Sigmoid colon (tissue), 6 donors: ENCODE measurements at regions not wholly inside any gene's neighbourhood (a gene's known extent, or its start where the extent isn't known, plus 50 kb on each side); places are given as distances from the start of the nearest gene placed in this dataset.

Experiments
- DNase-seq: peaks from one replicate; pipeline ENCODE4 v3.0.0-alpha.2; 2019
- H3K27ac ChIP-seq, 4 donors: fragments of 200-600 bp; sonication (generic); one replicate each; pipeline ENCODE4 v1.5.1; 2016 to 2019; ENCODE audit warnings: mild to moderate bottlenecking in 1 of 4
- H3K27me3 ChIP-seq, 3 donors: fragments of 200-600 bp; sonication (generic); one replicate each; pipeline ENCODE4 v1.5.1; 2019; ENCODE audit warnings: mild to moderate bottlenecking in 1 of 3
- H3K36me3 ChIP-seq, 4 donors: fragments of 200-600 bp; sonication (generic); one replicate each; pipeline ENCODE4 v1.5.1; 2016 to 2019
- H3K4me1 ChIP-seq, 4 donors: fragments of 200-600 bp; sonication (generic); one replicate each; pipeline ENCODE4 v1.5.1; 2017 to 2019
- H3K4me3 ChIP-seq, 4 donors: fragments of 200-600 bp; sonication (generic); one replicate each; pipeline ENCODE4 v1.5.1; 2017 to 2019; ENCODE audit warnings: mild to moderate bottlenecking in 2 of 4, moderate library complexity in 1 of 4
- H3K9me3 ChIP-seq, 4 donors: fragments of 200-600 bp in 3 of 4; sonication (generic) in 3 of 4; one replicate each; pipeline versions ENCODE4 v1.5.1 to v1.6.1; 2013 to 2019
- CTCF ChIP-seq, 4 experiments: fragments of 450-650 bp in 3 of 4; fragments of 200-600 bp in 1 of 4; IDR thresholded peaks; one replicate each; pipeline ENCODE4 v1.5.1; 2016 to 2019; ENCODE audit warnings: antibody characterized with exemption in 4 of 4, mild to moderate bottlenecking in 3 of 4, moderate library complexity in 2 of 4
- EP300 ChIP-seq, 4 donors: sonication (generic); formaldehyde crosslinking; IDR thresholded peaks; one replicate each; pipeline ENCODE4 v1.6.1; 2017; ENCODE audit warnings: antibody characterized with exemption in 4 of 4
- POLR2A ChIP-seq, 2 donors: fragments of 450-650 bp; IDR thresholded peaks; one replicate each; pipeline ENCODE4 v1.6.1; 2016; ENCODE audit warnings: antibody characterized with exemption in 2 of 2, mild to moderate bottlenecking in 2 of 2, moderate library complexity in 2 of 2
- POLR2AphosphoS5 ChIP-seq, 4 donors: sonication (generic); formaldehyde crosslinking; IDR thresholded peaks; one replicate each; pipeline ENCODE4 v1.6.1; 2017; ENCODE audit warnings: antibody characterized with exemption in 4 of 4
- WGBS, 2 donors: extraction: QIAGEN DNeasy Blood & Tissue Kit; methylation state at CpG; one replicate each; pipeline ENCODE4 v1.1.7; 2013; 5-methylcytosine and 5-hydroxymethylcytosine counted together
- intact Hi-C: fragments of 100-400 bp; cut with DNase I; formaldehyde crosslinking; loops from one replicate; pipeline ENCODE4 v1.15.1; 2023
- donor health status: healthy with polysubstance abuse.
- donor health status: healthy.

- 86 to 89% methylated on average over 9 of the region's 9 CpGs for WGBS, 2 donors
- no peak overlapping the region for H3K4me3 ChIP-seq
- H3K9me3 ChIP-seq, result no peaks in the 10 kb centered on the region
- no peak overlapping the region for H3K27ac ChIP-seq
- H3K4me1 ChIP-seq, result no peaks in the 10 kb centered on the region
- peaks cover 0 to 7% (median 0%) of the 10 kb centered on the region in 3 donors for H3K27me3 ChIP-seq
- H3K36me3 ChIP-seq, result no peaks in the 10 kb centered on the region
- intact Hi-C loops, result no loop called here
- no peak for DNase-seq
- TF ChIP-seq POLR2A (IDR thresholded peaks at IDR 0.05) (no peak), EP300 (IDR thresholded peaks at IDR 0.05) (no peak), CTCF (IDR thresholded peaks at IDR 0.05) (no peak), POLR2AphosphoS5 (IDR thresholded peaks at IDR 0.05) (no peak)
These were observed 287.3 kb downstream of the IRX2 start for GRCh38 chr5:2464141-2464540.

- Histone ChIP-seq H3K27me3 (peaks cover 0 to 6% (median 0%) of the 10 kb centered on the region in 3 donors), H3K4me3 (no peak overlapping the region), H3K9me3 (no peaks in the 10 kb centered on the region), H3K4me1 (no peaks in the 10 kb centered on the region), H3K27ac (no peak overlapping the region), H3K36me3 (no peaks in the 10 kb centered on the region)
- 69 to 72% methylated on average over 23 of the region's 23 CpGs for WGBS, 2 donors
- DNase-seq, result no peak
- intact Hi-C loops, result no loop called here
- no peak for TF ChIP-seq POLR2A (IDR thresholded peaks at IDR 0.05)
- TF ChIP-seq EP300 (IDR thresholded peaks at IDR 0.05), result no peak
- no peak for TF ChIP-seq CTCF (IDR thresholded peaks at IDR 0.05)
- TF ChIP-seq POLR2AphosphoS5 (IDR thresholded peaks at IDR 0.05), result no peak
These were observed 289.5 kb downstream of the IRX2 start for GRCh38 chr5:2461701-2462691.

DNA sequence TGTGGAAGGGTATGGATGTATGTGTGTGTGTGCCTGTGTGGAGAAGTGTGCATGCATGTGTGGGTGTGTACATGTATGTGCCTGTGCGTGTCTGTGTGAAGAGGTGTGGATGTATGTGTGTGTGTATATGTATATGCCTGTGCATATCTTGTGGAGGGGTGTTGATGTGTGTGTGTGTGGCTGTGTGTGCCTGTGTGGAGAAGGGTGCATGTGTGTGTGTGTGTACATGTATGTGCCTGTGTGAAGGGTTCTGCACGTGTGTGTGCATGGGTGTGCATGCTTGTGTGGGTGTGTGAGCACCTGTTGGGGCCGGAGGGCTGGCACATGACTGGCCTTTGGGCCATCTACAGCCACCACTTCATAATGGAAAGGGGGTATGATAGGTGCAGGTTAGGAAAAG, 291.4 kb downstream of the IRX2 start:
- no peak for DNase-seq
- 78 to 88% methylated on average over 3 of the region's 3 CpGs for WGBS, 2 donors
- Histone ChIP-seq H3K4me3 (no peak overlapping the region), H3K27me3 (peaks cover 0 to 6% (median 0%) of the 10 kb centered on the region in 3 donors), H3K9me3 (no peaks in the 10 kb centered on the region), H3K27ac (no peak overlapping the region), H3K4me1 (no peaks in the 10 kb centered on the region), H3K36me3 (no peaks in the 10 kb centered on the region)
- TF ChIP-seq POLR2AphosphoS5 (IDR thresholded peaks at IDR 0.05), result no peak
- no peak for TF ChIP-seq EP300 (IDR thresholded peaks at IDR 0.05)
- no peak for TF ChIP-seq POLR2A (IDR thresholded peaks at IDR 0.05)
- no peak for TF ChIP-seq CTCF (IDR thresholded peaks at IDR 0.05)
- intact Hi-C loops, result no loop called here

- DNase-seq, result no peak
- intact Hi-C loops, result no loop called here
- H3K4me1 ChIP-seq, result no peaks in the 10 kb centered on the region
- no peak overlapping the region for H3K27ac ChIP-seq
- H3K36me3 ChIP-seq, result no peaks in the 10 kb centered on the region
- TF ChIP-seq EP300 (IDR thresholded peaks at IDR 0.05), result no peak
- TF ChIP-seq POLR2AphosphoS5 (IDR thresholded peaks at IDR 0.05), result no peak
- no peak for TF ChIP-seq CTCF (IDR thresholded peaks at IDR 0.05)
- TF ChIP-seq POLR2A (IDR thresholded peaks at IDR 0.05), result no peak
- H3K9me3 ChIP-seq, result no peaks in the 10 kb centered on the region
- 29 to 33% methylated on average over 2 of the region's 2 CpGs for WGBS, 2 donors
- no peak overlapping the region for H3K4me3 ChIP-seq
- peaks cover 0 to 6% (median 0%) of the 10 kb centered on the region in 3 donors for H3K27me3 ChIP-seq
These were observed 292.2 kb downstream of the IRX2 start for GRCh38 chr5:2459251-2459650.
